HT-29 (cell line): ENCODE measurements at regions not wholly inside any gene's neighbourhood (a gene's known extent, or its start where the extent isn't known, plus 50 kb on each side); places are given as distances from the start of the nearest gene placed in this dataset.
"Not testable (repeated sequence)": the region's sequence is repeated elsewhere in the genome, so short reads cannot be mapped to it uniquely, and the experiment has no call there.

Experiments
- DNase-seq: peaks from one replicate; pipeline ENCODE4 v3.0.0-alpha.2; 2015; ENCODE audit warnings: low spot score

- no peak for DNase-seq
These were observed 637.8 kb upstream of the GRIA3 start for GRCh38 chrX:122546269-122546668.

GRCh38 chrX:122552286-122552800, 631.7 kb upstream of the GRIA3 start:
- no peak for DNase-seq

- DNase-seq: no peak
These were observed 628.2 kb upstream of the GRIA3 start for GRCh38 chrX:122555925-122556324.

- no peak for DNase-seq
These were observed 618.1 kb upstream of the GRIA3 start for GRCh38 chrX:122565952-122566351.

- no peak for DNase-seq
These were observed 617.7 kb upstream of the GRIA3 start for GRCh38 chrX:122566401-122566800.

- DNase-seq: no peak
These were observed 616.2 kb upstream of the GRIA3 start for GRCh38 chrX:122567911-122568310.

- no peak for DNase-seq
These were observed 611.6 kb upstream of the GRIA3 start for GRCh38 chrX:122572461-122572860.

- no peak for DNase-seq
These were observed 605.0 kb upstream of the GRIA3 start for GRCh38 chrX:122579036-122579435.

GRCh38 chrX:122579526-122579925, 604.6 kb upstream of the GRIA3 start:
- no peak for DNase-seq

GRCh38 chrX:122582280-122582974, 601.7 kb upstream of the GRIA3 start:
- no peak for DNase-seq

GRCh38 chrX:122582975-122583305, 601.1 kb upstream of the GRIA3 start:
- DNase-seq: no peak

GRCh38 chrX:122583551-122583950, 600.5 kb upstream of the GRIA3 start:
- no peak for DNase-seq

GRCh38 chrX:122584981-122585380, 599.1 kb upstream of the GRIA3 start:
- no peak for DNase-seq

GRCh38 chrX:122586831-122587230, 597.2 kb upstream of the GRIA3 start:
- no peak for DNase-seq

- DNase-seq: no peak
These were observed 592.5 kb upstream of the GRIA3 start for GRCh38 chrX:122591546-122591945.

GRCh38 chrX:122596998-122597397, 587.1 kb upstream of the GRIA3 start:
- DNase-seq: no peak

GRCh38 chrX:122622795-122623194, 561.3 kb upstream of the GRIA3 start:
- no peak for DNase-seq

- DNase-seq: no peak
These were observed 558.8 kb upstream of the GRIA3 start for GRCh38 chrX:122625239-122625638.

- no peak for DNase-seq
These were observed 558.3 kb upstream of the GRIA3 start for GRCh38 chrX:122625821-122626220.

- no peak for DNase-seq
These were observed 557.2 kb upstream of the GRIA3 start for GRCh38 chrX:122626871-122627270.

- no peak for DNase-seq
These were observed 542.9 kb upstream of the GRIA3 start for GRCh38 chrX:122641136-122641535.

- no peak for DNase-seq
These were observed 542.3 kb upstream of the GRIA3 start for GRCh38 chrX:122641826-122642225.

GRCh38 chrX:122655256-122655655, 528.8 kb upstream of the GRIA3 start:
- not testable (repeated sequence) for DNase-seq

- no peak for DNase-seq
These were observed 517.5 kb upstream of the GRIA3 start for GRCh38 chrX:122666601-122667000.
